NCI-H2081 (cell line): ENCODE measurements at regions not wholly inside any gene's neighbourhood (a gene's known extent, or its start where the extent isn't known, plus 50 kb on each side); places are given as distances from the start of the nearest gene placed in this dataset.

Source experiments
- DNase-seq, 2 experiments: peaks; one replicate each; lab custom pipeline; 2025; lab: John Stamatoyannopoulos, UW

DNA sequence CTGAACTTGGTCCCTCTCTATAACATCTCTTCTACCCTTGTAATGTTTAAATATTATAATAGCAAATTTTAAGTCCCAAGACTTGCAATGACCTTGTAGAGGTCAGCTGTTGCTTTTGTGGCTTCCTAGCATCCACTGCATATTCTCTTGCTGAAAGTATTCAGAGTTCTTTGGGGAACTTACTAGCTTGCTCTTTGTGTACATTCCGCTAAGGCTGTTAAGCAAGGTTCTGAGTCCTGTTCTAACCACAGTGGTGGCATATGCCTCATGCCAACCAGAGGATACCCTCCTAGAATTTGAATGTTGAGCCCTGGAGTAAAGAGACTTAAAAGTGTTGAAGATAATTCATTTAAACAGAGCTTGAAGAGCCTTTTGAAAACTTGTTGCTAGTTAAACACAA is 570.9 kb downstream of the TLE1 start:
- DNase-seq, result no peak

DNA sequence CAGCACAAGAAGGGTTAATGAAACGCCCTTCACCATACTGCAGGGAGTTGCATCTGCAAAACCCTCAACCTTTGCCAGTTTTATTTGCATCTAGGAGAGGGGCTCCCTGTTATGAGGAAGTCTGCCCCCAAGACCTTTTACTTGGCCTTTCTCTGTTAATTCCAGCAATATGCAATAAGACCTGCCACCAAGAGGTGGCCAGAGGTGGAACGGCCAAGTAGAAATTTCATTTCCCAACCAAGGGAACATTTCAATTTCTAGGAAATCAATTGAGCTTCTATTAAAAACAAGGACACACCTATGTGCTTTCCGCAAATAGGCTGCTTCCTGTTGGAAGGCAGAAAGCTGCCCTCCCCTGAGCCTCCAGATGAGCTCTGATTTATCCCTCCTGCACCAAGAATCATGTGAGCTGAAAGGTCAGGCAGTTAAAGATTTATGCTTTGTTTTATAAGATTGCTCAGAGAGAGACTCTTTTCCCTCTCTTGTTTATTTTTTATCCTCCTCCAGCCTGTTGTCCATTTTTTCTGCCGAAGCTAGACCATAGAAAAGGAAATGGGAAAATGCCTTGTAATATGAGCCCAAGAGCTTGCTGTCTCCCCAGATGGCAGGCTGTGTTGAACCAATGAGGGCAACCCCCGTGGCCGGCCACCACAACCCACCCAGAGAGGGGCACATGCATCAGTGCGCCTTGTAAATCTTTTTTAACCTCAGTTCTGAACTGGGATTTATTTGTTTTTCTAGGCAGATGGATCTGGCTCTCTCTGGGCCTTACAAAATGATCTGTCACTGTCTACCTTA is 572.8 kb downstream of the TLE1 start:
- no peak for DNase-seq

DNA sequence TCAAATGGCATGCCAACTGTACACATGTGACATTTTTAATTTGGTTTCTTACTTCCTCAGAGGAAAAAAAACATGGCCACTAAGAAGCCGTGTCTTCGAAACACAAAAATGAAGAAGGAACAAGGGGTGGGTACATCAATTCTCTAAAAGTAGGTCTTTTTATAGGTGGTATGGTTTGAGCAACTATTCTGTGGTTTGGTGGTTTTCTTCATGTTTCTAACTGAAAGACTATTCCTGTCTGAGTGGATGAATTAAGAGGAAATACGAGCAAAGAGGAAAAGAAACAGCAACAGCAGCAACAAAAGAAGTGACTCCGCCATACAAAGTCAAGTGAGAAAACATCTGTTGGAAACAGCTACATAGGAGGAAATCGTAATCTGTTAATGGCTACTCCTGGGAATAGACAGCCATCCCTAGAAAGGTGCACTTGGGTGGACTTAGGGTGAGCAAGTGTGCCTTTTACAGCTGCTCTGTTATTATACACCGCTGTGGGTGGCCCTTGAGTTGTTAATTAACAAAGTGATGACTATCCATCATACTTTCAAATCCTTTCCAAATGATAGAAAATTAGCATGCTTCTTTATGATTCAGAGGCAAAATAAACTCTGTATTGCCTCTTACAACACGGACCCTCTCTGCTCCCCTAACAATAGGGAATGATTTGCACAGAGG is 575.8 kb downstream of the TLE1 start:
- peak; percentile 83 to 96 for DNase-seq

DNA sequence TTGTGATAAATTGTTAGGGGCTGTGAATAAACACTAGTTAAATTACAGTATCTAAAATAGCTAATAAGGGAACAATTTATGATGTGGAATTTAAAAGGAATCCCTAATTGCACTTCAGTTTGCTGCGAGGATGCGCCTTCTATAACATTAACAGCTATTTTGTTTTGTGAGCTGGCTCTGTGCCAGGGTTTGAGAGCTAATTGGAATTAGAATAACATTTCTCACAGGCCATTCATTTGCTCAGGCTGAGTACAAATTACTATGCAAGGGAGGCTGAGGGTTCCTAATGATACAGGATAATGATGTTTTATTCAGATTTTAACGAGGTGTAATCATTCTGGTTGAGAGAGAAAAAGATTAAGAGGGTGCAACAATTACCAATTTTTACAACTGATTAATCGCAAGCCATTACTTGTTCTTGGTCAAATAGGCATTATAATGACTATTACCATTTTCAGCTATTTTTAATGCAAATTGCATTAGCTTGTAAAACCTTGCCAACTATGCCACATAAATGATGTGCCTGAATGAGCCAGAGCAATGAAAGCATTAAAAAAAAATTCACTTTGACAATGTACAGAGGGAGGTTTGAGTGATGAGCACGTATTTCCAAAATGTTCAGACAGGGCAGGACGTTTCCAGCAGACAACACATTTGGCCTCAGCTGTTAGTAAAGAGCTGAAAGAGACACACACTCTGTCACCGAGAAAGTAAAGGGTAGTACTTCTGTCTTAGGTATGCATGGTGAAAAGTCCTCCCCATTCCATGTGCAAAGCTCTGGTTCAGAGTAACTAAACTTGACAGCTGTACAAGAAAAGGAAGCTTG is 576.5 kb downstream of the TLE1 start:
- peak in 1 of 2 experiments; percentile 78 for DNase-seq

DNA sequence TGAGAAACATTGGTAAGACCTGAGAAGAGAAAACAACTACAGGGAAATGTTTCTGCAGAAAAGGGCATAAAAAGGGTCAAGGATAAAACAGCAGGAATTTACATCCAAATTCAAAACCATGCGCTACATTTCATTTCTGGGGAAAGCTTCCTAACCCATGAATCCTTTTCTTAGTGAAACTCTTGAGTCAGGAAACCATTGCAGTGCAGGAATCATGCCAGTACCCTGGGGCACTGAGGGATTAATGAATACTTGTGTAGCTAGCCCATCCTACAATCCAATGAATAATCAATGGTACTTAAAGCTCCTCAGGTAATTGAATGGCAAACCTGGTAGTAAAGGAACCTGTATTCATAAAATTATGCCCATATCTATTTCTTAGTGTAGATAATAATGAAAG is 580.5 kb downstream of the TLE1 start:
- no peak for DNase-seq

DNA sequence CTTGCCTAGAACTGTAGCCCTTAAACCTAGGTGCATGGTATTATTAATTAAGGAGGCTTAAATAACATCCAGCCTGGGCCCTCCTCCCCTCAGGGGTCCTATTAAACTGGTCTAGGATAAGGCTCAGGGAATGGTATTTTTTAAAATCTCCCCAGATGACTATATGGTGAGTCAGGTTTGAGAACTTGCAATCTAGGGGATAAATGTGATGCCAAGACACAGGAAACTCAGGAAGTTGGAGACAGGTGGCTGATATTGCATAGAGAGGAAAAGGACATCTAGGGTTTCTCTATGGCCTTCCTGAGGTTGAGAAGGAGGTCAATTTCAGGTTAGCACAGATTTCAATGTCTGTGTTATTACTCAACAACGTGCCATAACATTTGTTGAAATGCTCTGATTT is 581.0 kb downstream of the TLE1 start:
- no peak for DNase-seq

DNA sequence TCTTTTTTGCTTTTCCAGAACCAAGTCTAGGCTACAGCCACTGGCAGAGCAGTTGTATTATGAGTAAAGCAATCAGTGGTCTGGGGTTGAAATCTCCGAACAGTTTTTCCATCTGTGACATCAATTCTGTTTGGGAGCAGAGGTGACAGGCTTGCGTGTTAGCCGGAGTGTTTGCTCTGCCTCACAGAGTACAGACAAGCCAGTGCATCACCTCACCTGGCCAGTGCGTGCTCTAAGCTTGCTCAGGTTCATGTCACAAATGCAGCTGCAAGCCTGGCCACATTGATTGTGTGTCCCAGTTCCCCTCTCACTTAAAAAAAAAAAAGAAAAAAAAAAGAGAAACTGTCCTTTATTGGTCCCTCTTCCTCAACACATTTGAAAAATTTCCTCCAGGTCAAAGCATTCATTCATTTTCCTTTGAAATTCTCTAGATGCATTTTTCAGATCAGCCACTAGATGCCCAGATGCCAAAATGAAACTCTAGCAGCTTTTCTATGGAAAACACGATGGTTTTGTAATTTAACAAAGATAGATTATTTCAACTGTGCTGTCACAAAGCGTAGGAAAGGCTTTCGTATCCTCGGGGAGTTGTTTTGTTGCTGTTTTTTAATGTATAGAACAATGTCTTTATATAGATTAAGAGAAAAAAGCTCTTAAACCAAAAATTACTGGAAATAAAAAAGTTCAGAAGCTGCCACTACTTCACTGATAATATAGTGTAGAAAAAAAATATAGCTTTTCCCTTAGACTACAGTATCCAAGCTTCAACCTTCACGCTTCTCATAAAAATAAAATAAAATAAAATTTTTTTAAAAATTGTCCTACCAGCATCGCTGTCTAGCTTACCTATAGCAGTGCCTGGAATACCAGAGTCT is 585.5 kb downstream of the TLE1 start:
- DNase-seq, result peak in 1 of 2 experiments; percentile 4

DNA sequence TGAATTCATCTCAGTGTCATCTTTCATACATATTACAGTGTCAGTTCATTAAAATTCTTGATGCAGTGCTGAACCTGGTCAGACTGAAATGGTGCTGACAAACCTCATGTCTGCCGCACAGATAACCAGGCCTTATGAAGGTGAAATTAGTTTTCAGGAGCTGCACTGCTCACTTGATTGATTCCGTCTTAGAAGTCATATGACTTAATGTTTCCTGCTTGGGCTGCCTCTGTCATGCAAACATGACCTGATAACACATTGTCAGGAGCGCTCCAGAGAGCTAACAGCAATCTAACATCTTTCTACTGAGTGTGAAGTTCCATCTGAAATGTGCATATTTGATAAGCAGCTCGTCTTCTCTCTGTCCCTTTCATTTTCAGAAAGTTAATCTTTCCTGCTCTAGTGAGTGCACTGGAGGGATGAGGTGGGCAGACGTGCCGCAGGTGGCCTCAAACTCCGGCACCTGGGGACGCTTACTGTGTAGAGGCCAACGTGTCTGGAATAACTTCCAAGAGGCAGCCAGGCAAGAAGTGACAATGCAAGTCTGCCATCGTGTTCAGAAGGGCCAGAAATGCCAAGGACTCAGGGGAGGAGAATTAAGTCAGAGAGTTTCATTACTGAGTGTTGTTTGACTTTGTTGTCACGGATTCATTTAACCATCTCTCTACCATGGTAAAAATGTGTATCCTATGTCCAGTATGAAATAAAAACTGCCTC is 592.1 kb downstream of the TLE1 start:
- no peak for DNase-seq

DNA sequence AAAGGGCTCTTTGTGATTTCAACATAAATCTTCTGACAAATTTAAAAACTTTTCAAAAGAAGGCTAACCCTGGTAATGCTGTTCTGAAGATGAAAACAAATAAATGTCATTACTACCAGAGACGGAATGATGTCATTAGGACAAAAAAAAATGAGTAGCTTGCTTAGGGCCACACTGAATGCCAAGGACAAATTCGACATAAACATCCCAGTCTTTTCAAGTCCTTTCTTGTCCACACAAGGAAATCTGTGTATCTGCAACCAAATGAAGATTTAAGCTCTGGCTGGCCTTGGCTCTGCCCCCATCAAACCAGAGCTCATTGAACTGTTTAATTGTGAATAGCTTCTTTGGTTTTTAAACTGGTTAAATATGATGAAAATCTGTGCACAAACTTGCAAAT is 592.7 kb downstream of the TLE1 start:
- DNase-seq, result no peak

DNA sequence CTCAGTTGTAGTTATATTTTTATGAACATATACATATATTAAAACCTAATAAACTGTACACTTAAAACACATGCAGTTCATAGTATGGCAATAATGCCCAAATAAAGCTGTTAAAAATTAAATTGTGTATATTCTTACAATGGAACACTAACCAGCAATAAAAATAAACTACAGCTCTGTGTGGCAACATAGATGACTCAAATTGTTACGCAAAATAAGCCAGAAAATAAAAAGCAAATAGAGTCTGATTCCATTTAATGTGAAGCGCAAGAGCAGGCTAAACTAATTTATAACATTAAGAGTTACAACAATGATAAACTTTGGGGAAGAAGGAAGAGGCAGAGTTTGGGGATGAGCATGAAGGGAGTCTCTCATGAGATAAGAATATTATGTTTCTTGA is 597.3 kb downstream of the TLE1 start:
- no peak for DNase-seq

DNA sequence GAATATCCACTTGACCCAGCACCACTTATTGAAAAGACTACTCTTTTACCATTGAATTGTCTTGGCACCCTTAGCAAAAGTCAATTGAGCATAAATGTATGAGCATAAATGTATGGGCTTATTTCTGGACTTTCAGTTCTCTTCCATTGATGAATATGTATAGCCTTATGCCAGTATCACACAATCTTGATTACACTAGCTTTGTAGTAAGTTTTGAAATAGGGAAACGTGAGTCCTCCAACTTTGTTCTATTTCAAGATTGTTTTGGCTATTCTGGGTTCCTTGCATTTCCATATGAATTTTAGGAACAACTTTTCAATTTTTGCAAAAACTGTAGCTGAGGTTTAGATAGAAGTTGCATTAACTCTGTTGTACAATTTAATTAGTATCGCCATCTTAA is 601.0 kb downstream of the TLE1 start:
- DNase-seq, result no peak

DNA sequence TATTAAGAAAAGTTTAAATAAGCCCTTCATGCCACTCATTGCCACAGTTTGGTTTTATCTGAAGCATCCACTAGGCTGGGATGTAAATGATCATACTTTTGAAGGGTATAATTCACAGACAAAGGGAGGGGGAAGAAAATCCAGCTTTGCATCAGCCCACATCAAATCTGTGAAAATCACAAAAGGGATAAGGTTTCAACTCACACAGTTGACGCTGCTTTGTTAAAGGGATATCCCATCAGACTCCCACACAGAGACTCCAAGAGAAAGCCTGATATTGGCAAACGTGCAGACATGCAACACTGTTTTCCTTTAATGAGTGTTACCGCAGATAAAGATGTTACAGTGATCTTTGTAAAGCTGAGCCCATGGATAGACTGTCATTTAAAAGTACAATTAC is 602.9 kb downstream of the TLE1 start:
- peak in 1 of 2 experiments; percentile 1 for DNase-seq

DNA sequence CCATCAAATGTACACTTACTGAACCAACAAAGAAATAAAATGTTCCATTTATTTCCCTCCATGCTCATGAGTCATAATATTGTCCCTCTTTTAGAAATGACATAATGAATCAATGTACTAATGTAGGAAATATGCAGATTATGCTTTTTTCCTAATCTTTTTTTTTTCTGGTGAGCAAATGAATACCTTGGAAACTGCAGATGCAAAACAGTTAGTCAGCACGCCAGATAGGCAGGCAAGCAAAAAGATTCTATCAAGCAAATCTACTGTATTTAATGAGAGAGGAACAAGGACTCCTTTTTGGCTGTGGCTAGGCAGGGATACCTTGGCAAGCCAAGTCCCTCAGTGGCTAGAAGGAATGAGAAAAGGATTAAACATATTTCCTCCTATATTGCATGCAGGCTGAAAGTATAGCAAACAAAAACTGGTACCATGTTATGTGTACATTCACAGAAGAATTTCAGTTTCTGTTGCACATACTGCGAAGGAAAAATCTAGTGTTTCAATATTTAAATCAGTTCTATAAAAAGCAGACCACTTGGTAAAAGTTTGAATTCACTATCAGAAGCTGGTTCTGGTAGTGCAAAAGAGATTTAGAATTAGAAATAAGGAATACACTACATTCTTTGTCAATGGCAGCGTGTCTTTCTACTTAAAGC is 605.4 kb downstream of the TLE1 start:
- peak in 1 of 2 experiments; percentile 69 for DNase-seq

DNA sequence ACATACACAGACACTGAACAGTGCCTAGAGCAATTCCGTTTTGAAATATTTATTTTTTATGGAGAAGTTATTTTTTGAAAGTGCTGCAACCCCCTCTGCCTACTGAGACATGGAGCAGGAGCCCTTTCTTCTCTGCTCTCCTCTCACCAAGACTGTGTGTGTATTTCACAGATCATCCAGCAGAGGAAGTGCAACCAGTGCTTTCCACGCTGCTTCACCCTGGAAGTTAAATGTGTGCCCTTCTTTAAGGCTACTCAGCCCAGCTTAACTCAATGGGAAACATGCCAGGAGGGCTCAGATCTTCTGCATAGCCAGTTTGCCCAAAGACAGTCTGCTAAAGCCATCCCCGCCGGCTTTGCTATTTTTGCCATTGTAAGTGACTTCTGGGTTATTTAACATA is 606.3 kb downstream of the TLE1 start:
- peak in 1 of 2 experiments; percentile 39 for DNase-seq

DNA sequence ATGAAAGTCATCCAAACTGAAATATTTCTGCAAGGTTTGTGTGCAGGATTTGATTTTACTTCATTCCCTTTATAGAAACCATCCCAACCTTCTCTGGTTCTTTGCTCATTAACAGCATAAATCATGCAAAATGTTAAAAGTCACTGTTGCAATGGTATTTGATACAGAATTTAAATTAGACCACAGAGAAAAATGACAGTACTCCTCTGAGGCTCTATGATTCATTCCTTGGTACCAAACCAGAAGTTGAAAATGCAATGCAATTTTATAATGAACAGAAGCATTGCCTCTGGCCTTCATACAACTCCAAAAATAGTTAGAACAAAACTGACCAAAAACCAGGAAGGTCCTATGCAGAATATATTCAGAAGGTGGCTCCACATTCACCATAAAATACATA is 607.1 kb downstream of the TLE1 start:
- DNase-seq, result no peak

DNA sequence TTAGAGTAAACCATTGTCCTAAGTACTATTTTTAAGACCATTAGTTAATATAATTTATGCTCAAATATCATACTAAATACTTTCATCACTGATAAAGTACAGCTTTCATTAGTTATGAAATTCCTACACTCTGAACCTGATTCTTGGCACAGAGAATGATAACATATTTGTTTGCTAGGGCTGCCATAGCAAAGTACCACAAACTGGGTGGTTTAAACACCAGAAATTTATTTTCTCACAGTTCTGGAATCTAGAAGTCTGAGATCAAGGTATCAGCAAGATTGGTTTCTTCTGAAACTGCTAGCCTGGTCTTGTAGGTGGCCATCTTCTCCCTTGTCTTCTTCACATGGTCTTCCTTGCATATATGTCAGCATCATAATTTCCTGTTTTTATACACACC is 608.4 kb downstream of the TLE1 start:
- no peak for DNase-seq

DNA sequence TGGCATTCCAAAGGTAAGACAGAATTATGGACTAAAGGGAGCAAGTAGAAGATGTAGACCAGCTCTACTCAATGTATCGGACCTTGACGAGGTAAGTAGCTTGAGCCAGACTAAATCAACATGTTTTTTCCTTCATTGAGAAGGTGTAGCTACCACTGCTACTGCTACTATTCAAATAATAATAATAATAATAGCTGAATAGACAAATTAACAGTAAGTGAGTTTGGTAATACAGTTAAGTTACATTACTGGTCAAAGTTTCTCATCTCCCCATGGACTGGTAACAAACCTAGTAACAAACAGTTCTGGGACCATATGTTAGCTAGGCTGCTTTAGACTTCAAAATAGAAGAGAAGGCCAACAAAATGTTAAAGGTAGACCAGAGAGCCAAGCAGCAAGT is 609.2 kb downstream of the TLE1 start:
- DNase-seq, result no peak

DNA sequence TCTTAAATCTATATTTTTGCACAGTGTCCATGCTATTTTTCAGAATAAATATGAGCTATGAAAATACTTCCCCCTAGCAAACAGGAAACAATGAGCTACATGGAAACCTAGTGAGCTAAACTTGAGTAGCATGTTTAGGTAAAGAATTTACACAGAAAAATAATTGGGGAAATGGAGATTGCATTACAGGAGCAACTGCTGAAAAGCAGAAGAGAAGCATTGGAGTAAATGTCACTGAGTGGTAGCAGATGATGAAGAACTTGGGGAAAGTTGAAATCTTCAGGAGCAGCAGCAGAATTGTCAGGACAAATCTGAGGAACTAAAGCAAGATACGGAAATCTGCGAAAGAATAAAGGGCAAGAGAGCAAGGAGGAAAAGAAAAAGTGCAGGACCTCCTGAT is 610.3 kb downstream of the TLE1 start:
- no peak for DNase-seq

DNA sequence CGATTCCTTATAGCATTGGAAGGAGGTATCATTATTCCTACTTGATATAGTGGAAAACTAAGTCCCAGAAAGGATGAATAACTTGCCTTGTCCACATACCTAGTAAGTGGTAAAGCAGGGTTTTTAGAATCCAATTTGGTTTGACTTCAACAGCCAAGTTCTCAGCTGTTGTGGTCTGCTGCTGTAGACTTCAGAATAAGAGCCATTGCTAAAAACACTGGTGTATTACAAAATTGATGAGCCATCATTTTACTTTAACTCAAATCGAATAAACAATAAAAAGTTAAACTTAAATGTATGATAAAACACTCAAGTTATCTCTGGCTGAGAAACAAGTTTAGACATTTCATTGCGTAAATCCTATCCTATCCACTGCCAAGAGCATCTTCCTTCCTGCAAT is 610.8 kb downstream of the TLE1 start:
- no peak for DNase-seq

DNA sequence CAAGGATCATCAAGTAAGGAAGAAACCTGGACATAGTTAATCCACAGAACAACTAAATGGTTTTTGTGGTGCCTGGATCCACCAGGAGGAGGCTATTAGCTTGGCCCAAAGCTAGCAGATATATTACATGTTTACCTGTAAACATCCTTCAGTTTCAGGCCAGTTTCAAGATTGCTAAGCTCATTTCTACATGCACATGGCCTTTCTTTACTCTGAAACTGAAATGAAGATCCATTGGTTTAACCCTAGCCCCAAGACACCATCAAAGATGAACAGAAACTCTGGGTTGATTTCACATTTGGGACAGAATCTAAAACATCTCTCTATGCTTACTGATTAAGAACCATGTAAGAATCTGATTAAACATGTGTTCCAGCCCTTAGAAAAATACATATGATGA is 611.8 kb downstream of the TLE1 start:
- no peak for DNase-seq

DNA sequence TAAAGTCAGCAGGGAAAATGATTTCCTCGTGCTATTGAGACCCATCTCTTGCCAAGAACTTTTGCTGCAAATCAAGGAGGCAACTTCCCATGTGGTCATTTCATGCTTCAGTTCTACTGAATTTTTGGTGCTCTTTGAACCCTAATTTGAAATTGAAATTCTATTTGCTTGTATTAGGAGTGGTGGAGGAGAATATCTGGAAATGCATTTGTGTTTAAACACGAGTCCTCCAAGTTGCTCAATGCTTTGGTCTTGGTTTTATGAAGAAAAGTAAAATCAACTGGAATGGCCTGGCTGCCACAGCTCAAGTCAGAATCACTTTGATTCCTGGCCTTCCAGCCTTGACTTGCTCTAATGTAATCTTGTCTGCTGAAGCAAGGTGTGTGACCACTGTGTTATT is 613.2 kb downstream of the TLE1 start:
- DNase-seq, result no peak
